Neural cell (in vitro differentiated cells): ENCODE measurements at regions not wholly inside any gene's neighbourhood (a gene's known extent, or its start where the extent isn't known, plus 50 kb on each side); places are given as distances from the start of the nearest gene placed in this dataset.

Experiments
- CTCF ChIP-seq: fragments of 450-650 bp; IDR thresholded peaks from 2 replicates; pipeline ENCODE4 v1.5.1; 2014; ENCODE audit warnings: antibody characterized with exemption, mild to moderate bottlenecking, moderate library complexity; ENCODE audit not compliant: poor library complexity, severe bottlenecking
- MXI1 ChIP-seq: fragments of 450-650 bp; conservative IDR thresholded peaks from 2 replicates; pipeline ENCODE4 v1.6.1; 2014; ENCODE audit warnings: antibody characterized with exemption, mild to moderate bottlenecking; ENCODE audit not compliant: poor library complexity, severe bottlenecking
- POLR2AphosphoS5 ChIP-seq: IDR thresholded peaks from 2 replicates; pipeline ENCODE4 v1.6.1; 2012
- REST ChIP-seq: IDR thresholded peaks from 2 replicates; pipeline ENCODE4 v1.6.1; 2012; ENCODE audit warnings: borderline replicate concordance
- TAF1 ChIP-seq: IDR thresholded peaks from 2 replicates; pipeline ENCODE4 v1.6.1; 2012; ENCODE audit warnings: low read depth

- TF ChIP-seq MXI1: no peak
- no peak for TF ChIP-seq CTCF
- TF ChIP-seq POLR2AphosphoS5: no peak
- TF ChIP-seq TAF1: no peak
- TF ChIP-seq REST: no peak
Measured at GRCh38 chr21:33135925-33136324, 66.0 kb downstream of the OLIG1 start.
